Testis (tissue), 2 donors: ENCODE measurements at regions not wholly inside any gene's neighbourhood (a gene's known extent, or its start where the extent isn't known, plus 50 kb on each side); places are given as distances from the start of the nearest gene placed in this dataset.

Experiments
- CTCF ChIP-seq, 3 experiments: fragments of 450-650 bp in 2 of 3; fragments of 200-600 bp in 1 of 3; sonication (generic) in 1 of 3; IDR thresholded peaks; one replicate each; pipeline ENCODE4 v1.5.1; 2016 to 2019; ENCODE audit warnings: antibody characterized with exemption in 3 of 3, mild to moderate bottlenecking in 2 of 3, moderate library complexity in 1 of 3
- POLR2A ChIP-seq: fragments of 450-650 bp; IDR thresholded peaks from one replicate; pipeline ENCODE4 v1.6.1; 2017; ENCODE audit warnings: antibody characterized with exemption, mild to moderate bottlenecking, moderate library complexity

DNA sequence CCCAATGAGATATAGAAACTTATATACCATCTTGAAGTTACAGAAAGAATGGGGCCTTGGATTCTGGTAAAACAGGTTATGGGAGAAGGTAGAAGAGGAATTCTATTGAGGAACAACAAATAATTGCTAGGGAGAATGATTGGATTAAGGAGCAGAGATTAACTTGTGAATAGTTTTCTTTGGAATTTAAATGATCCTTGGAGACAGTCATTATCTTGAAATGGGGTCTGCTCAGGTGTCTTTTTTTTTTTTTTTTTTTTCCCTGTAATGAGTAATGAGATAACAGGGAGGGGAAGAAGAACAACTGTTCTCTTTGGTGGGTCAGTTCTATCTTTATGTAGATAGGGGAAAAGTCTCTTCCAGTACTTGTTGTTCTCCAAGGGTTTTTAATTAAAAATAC lies 1406.0 kb downstream of the RPA4 start:
- TF ChIP-seq CTCF (IDR thresholded peaks at IDR 0.05) (no peak), POLR2A (no peak)
